Neuronal stem cell (in vitro differentiated cells): ENCODE measurements at regions not wholly inside any gene's neighbourhood (a gene's known extent, or its start where the extent isn't known, plus 50 kb on each side); places are given as distances from the start of the nearest gene placed in this dataset.
A peak's percentile ranks its signal among the peaks of the same experiment; 100 is the strongest.

Experiments
- DNase-seq: peaks from one replicate; pipeline ENCODE4 v3.0.0-alpha.2; 2013; ENCODE audit warnings: low spot score
- H2AFZ ChIP-seq: one replicate; pipeline ENCODE4 v1.6.1; 2013; ENCODE audit warnings: mild to moderate bottlenecking, low read length, inconsistent platforms
- H2AK5ac ChIP-seq: 2 replicates; pipeline ENCODE4 v1.6.1; 2013; ENCODE audit warnings: low read depth, mild to moderate bottlenecking, inconsistent platforms, low read length, moderate library complexity, mixed read lengths
- H2BK120ac ChIP-seq: 2 replicates; pipeline ENCODE4 v1.6.1; 2013; ENCODE audit warnings: low read depth, mild to moderate bottlenecking, inconsistent platforms, low read length, moderate library complexity, mixed read lengths
- H2BK12ac ChIP-seq: one replicate; pipeline ENCODE4 v1.6.1; 2013; ENCODE audit warnings: low read length, inconsistent platforms
- H2BK15ac ChIP-seq: 2 replicates; pipeline ENCODE4 v1.6.1; 2013; ENCODE audit warnings: mild to moderate bottlenecking, low read length, inconsistent platforms, mixed read lengths
- H2BK5ac ChIP-seq: one replicate; pipeline ENCODE4 v1.6.1; 2013; ENCODE audit warnings: inconsistent platforms, mild to moderate bottlenecking, low read length, moderate library complexity
- H3K14ac ChIP-seq: one replicate; pipeline ENCODE4 v1.6.1; 2013; ENCODE audit warnings: low read length, inconsistent platforms
- H3K18ac ChIP-seq: 2 replicates; pipeline ENCODE4 v1.6.1; 2013; ENCODE audit warnings: low read length, inconsistent platforms
- H3K23ac ChIP-seq: 2 replicates; pipeline ENCODE4 v1.6.1; 2013; ENCODE audit warnings: low read depth, mild to moderate bottlenecking, mixed read lengths, low read length, inconsistent platforms; ENCODE audit not compliant: poor library complexity
- H3K27ac ChIP-seq: replicated peaks from 3 replicates; pipeline ENCODE4 v1.5.1; 2013; ENCODE audit warnings: low read length, inconsistent platforms
- H3K27me3 ChIP-seq, 3 experiments: 2 replicates each; pipeline ENCODE4 v1.6.1; 2013; ENCODE audit warnings: low read length in 3 of 3, mild to moderate bottlenecking in 2 of 3, inconsistent platforms in 1 of 3, low read depth in 1 of 3, mixed read lengths in 1 of 3, moderate library complexity in 1 of 3; ENCODE audit not compliant: control insufficient read depth in 3 of 3, insufficient read depth in 3 of 3
- H3K36me3 ChIP-seq, 2 donors: replicated peaks in 1 of 2; 2 replicates each; pipeline ENCODE4 v1.6.1; 2013; ENCODE audit warnings: low read length in 2 of 2; ENCODE audit not compliant: control insufficient read depth in 2 of 2, insufficient read depth in 2 of 2
- H3K4ac ChIP-seq: 2 replicates; pipeline ENCODE4 v1.6.1; 2013; ENCODE audit warnings: inconsistent platforms, mild to moderate bottlenecking, low read length, moderate library complexity
- H3K4me1 ChIP-seq, 2 donors: 1 replicate in 1 of 2; 2 replicates in 1 of 2; pipeline ENCODE4 v1.6.1; 2013; ENCODE audit warnings: low read length in 2 of 2, low read depth in 1 of 2; ENCODE audit not compliant: control insufficient read depth in 2 of 2, insufficient read depth in 1 of 2
- H3K4me2 ChIP-seq: one replicate; pipeline ENCODE4 v1.6.1; 2013; ENCODE audit warnings: mild to moderate bottlenecking, low read length, inconsistent platforms; ENCODE audit not compliant: insufficient read depth, poor library complexity, severe bottlenecking
- H3K4me3 ChIP-seq, 2 donors: 2 replicates each; pipeline ENCODE4 v1.5.1; 2013; ENCODE audit warnings: low read length in 2 of 2, mild to moderate bottlenecking in 2 of 2, inconsistent platforms in 1 of 2, moderate library complexity in 1 of 2
- H3K79me1 ChIP-seq: one replicate; pipeline ENCODE4 v1.6.1; 2013; ENCODE audit warnings: low read depth, mild to moderate bottlenecking, inconsistent platforms, low read length, moderate library complexity
- H3K9ac ChIP-seq: one replicate; pipeline ENCODE4 v1.6.1; 2013; ENCODE audit warnings: mild to moderate bottlenecking, low read depth, low read length, inconsistent platforms; ENCODE audit not compliant: poor library complexity
- H3K9me3 ChIP-seq, 2 donors: replicated peaks in 1 of 2; 2 replicates each; pipeline versions ENCODE3 to v1.6.1; 2013; ENCODE audit warnings: low read length in 2 of 2, mild to moderate bottlenecking in 2 of 2, inconsistent platforms in 1 of 2, low read depth in 1 of 2, mixed read lengths in 1 of 2, moderate library complexity in 1 of 2; ENCODE audit not compliant: control insufficient read depth in 2 of 2, insufficient read depth in 1 of 2
- H4K8ac ChIP-seq: one replicate; pipeline ENCODE4 v1.6.1; 2013; ENCODE audit warnings: low read depth, mild to moderate bottlenecking, inconsistent platforms, low read length, moderate library complexity
- H4K91ac ChIP-seq: one replicate; pipeline ENCODE4 v1.6.1; 2013; ENCODE audit warnings: low read length, low read depth, mild to moderate bottlenecking, inconsistent platforms; ENCODE audit not compliant: poor library complexity
- WGBS, 2 donors: extraction: QIAGEN DNeasy Blood & Tissue Kit; methylation state at CpG; one replicate each; pipeline ENCODE4 v1.1.7; 2013; ENCODE audit warnings: missing lambda C conversion rate in 2 of 2, mixed read lengths in 1 of 2; ENCODE audit not compliant: insufficient read length in 2 of 2, insufficient replicate concordance in 1 of 2; ENCODE audit errors: extremely low coverage in 2 of 2; 5-methylcytosine and 5-hydroxymethylcytosine counted together

- WGBS, 2 donors: no CpG with 5 or more reads among the region's 10 CpGs
- no peak overlapping the region for H3K14ac ChIP-seq
- no peak overlapping the region for H4K91ac ChIP-seq
- peak overlapping the region; percentile 54 for H3K9ac ChIP-seq
- peak overlapping the region; percentile 3 for H3K23ac ChIP-seq
- no peak overlapping the region for H3K27ac ChIP-seq
- no peak overlapping the region for H3K4me2 ChIP-seq
- no peak overlapping the region for H3K4me3 ChIP-seq
- H3K36me3 ChIP-seq: peaks cover 8 to 15% of the 10 kb centered on the region in 2 donors
- H2BK15ac ChIP-seq: no peak overlapping the region
- no peak overlapping the region for H3K4ac ChIP-seq
- H3K18ac ChIP-seq: peak overlapping the region; percentile 85
- H2BK12ac ChIP-seq: no peak overlapping the region
- peaks cover 5 to 17% of the 10 kb centered on the region in 2 donors for H3K4me1 ChIP-seq
- H4K8ac ChIP-seq: no peak overlapping the region
- H2BK5ac ChIP-seq: no peak overlapping the region
- DNase-seq: no peak
- H2BK120ac ChIP-seq: no peak overlapping the region
- no peak overlapping the region for H2AFZ ChIP-seq
- no peak overlapping the region for H2AK5ac ChIP-seq
- H3K27me3 ChIP-seq: no peaks in the 10 kb centered on the region
- H3K9me3 ChIP-seq: no peaks in the 10 kb centered on the region
- peaks cover 12% of the 10 kb centered on the region for H3K79me1 ChIP-seq
These were observed 110.3 kb downstream of the RFLNA start for GRCh38 chr12:124405151-124405550.

GRCh38 chr12:124404162-124404784 lies 109.4 kb downstream of the RFLNA start:
- Histone ChIP-seq H4K91ac (no peak overlapping the region), H3K79me1 (peaks cover 7% of the 10 kb centered on the region), H2BK120ac (no peak overlapping the region), H2AK5ac (no peak overlapping the region), H3K4me2 (no peak overlapping the region), H3K18ac (peak overlapping the region; percentile 5), H3K27me3 (no peaks in the 10 kb centered on the region), H3K14ac (no peak overlapping the region), H3K4me3 (no peak overlapping the region), H3K23ac (no peak overlapping the region), H3K9me3 (no peaks in the 10 kb centered on the region), H4K8ac (no peak overlapping the region), H3K4me1 (peaks cover 4 to 14% of the 10 kb centered on the region in 2 donors), H3K36me3 (peaks cover 8 to 22% of the 10 kb centered on the region in 2 donors), H2BK5ac (no peak overlapping the region), H2BK12ac (no peak overlapping the region), H2AFZ (no peak overlapping the region), H3K9ac (no peak overlapping the region), H3K4ac (no peak overlapping the region), H2BK15ac (no peak overlapping the region), H3K27ac (no peak overlapping the region)
- no peak for DNase-seq
- no CpG with 5 or more reads among the region's 17 CpGs for WGBS, 2 donors

- Histone ChIP-seq H4K8ac (no peak overlapping the region), H3K18ac (peak overlapping the region; percentile 20), H3K79me1 (peaks cover 2% of the 10 kb centered on the region), H2AFZ (no peak overlapping the region), H3K9ac (no peak overlapping the region), H3K4me1 (peaks cover 4 to 14% of the 10 kb centered on the region in 2 donors), H3K4me2 (no peak overlapping the region), H3K4ac (no peak overlapping the region), H3K4me3 (no peak overlapping the region), H2AK5ac (peak overlapping the region; percentile 74), H3K27ac (no peak overlapping the region), H3K9me3 (no peaks in the 10 kb centered on the region), H2BK12ac (no peak overlapping the region), H2BK120ac (no peak overlapping the region), H4K91ac (no peak overlapping the region), H3K27me3 (no peaks in the 10 kb centered on the region), H3K14ac (no peak overlapping the region), H3K23ac (no peak overlapping the region), H2BK5ac (no peak overlapping the region), H2BK15ac (peak overlapping the region; percentile 15), H3K36me3 (peaks cover 10 to 29% of the 10 kb centered on the region in 2 donors)
- no CpG with 5 or more reads among the region's 9 CpGs for WGBS, 2 donors
- no peak for DNase-seq
These were observed 108.4 kb downstream of the RFLNA start for GRCh38 chr12:124403273-124403672.

- H3K14ac ChIP-seq: no peak overlapping the region
- no peak overlapping the region for H2BK15ac ChIP-seq
- no peak overlapping the region for H2AFZ ChIP-seq
- no peak overlapping the region for H3K4me3 ChIP-seq
- no peaks in the 10 kb centered on the region for H3K27me3 ChIP-seq
- H3K4me2 ChIP-seq: no peak overlapping the region
- H4K8ac ChIP-seq: no peak overlapping the region
- H2BK12ac ChIP-seq: no peak overlapping the region
- peaks cover 17 to 38% of the 10 kb centered on the region in 2 donors for H3K36me3 ChIP-seq
- no peak overlapping the region for H2BK120ac ChIP-seq
- H3K4me1 ChIP-seq: peaks cover 4 to 14% of the 10 kb centered on the region in 2 donors
- H2BK5ac ChIP-seq: no peak overlapping the region
- peak overlapping the region; percentile 30 for H3K9ac ChIP-seq
- no peak overlapping the region for H3K23ac ChIP-seq
- H3K9me3 ChIP-seq: no peaks in the 10 kb centered on the region
- peak overlapping the region; percentile 3 for H2AK5ac ChIP-seq
- no CpG with 5 or more reads among the region's 23 CpGs for WGBS, 2 donors
- no peak overlapping the region for H3K4ac ChIP-seq
- peak overlapping the region; percentile 48 for H3K27ac ChIP-seq
- DNase-seq: no peak
- H3K18ac ChIP-seq: peak overlapping the region; percentile 20
- peaks cover 2% of the 10 kb centered on the region for H3K79me1 ChIP-seq
- no peak overlapping the region for H4K91ac ChIP-seq
These were observed 107.6 kb downstream of the RFLNA start for GRCh38 chr12:124402248-124403066.
